ENCODE measurements at regions not wholly inside any gene's neighbourhood (a gene's known extent, or its start where the extent isn't known, plus 50 kb on each side); places are given as distances from the start of the nearest gene placed in this dataset.

- DNase-seq (ENCODE audit: low spot score) = no peak
Measured at GRCh38 chr13:83327091-83327490, 555.2 kb downstream of the SLITRK1 start.

GRCh38 chr13:83325125-83325853 is 557.0 kb downstream of the SLITRK1 start:
- no peak for DNase-seq (ENCODE audit: low spot score)

GRCh38 chr13:83311886-83312577 is 570.2 kb downstream of the SLITRK1 start:
- DNase-seq (ENCODE audit: low spot score) = no peak

- DNase-seq (ENCODE audit: low spot score) = no peak
Measured at GRCh38 chr13:83298617-83299016, 583.7 kb downstream of the SLITRK1 start.

- DNase-seq (ENCODE audit: low spot score) = no peak
Measured at GRCh38 chr13:83297586-83298290, 584.5 kb downstream of the SLITRK1 start.

GRCh38 chr13:83295686-83296085 is 586.6 kb downstream of the SLITRK1 start:
- DNase-seq (ENCODE audit: low spot score) = no peak

GRCh38 chr13:83286737-83287136 is 595.5 kb downstream of the SLITRK1 start:
- no peak for DNase-seq (ENCODE audit: low spot score)

GRCh38 chr13:83281654-83282053 is 600.6 kb downstream of the SLITRK1 start:
- no peak for DNase-seq (ENCODE audit: low spot score)

GRCh38 chr13:83274679-83275078 is 607.6 kb downstream of the SLITRK1 start:
- no peak for DNase-seq (ENCODE audit: low spot score)

- DNase-seq (ENCODE audit: low spot score) = no peak
Measured at GRCh38 chr13:83272652-83273240, 609.5 kb downstream of the SLITRK1 start.

GRCh38 chr13:83272076-83272475 is 610.2 kb downstream of the SLITRK1 start:
- DNase-seq (ENCODE audit: low spot score) = no peak

GRCh38 chr13:83265279-83265678 is 617.0 kb downstream of the SLITRK1 start:
- DNase-seq (ENCODE audit: low spot score) = no peak

- no peak for DNase-seq (ENCODE audit: low spot score)
Measured at GRCh38 chr13:83248751-83249150, 633.5 kb downstream of the SLITRK1 start.

- DNase-seq (ENCODE audit: low spot score) = no peak
Measured at GRCh38 chr13:83232626-83233025, 649.6 kb downstream of the SLITRK1 start.

- no peak for DNase-seq (ENCODE audit: low spot score)
Measured at GRCh38 chr13:83229574-83230305, 652.5 kb downstream of the SLITRK1 start.

- no peak for DNase-seq (ENCODE audit: low spot score)
Measured at GRCh38 chr13:83223546-83223945, 658.7 kb downstream of the SLITRK1 start.

GRCh38 chr13:83221813-83222241 is 660.4 kb downstream of the SLITRK1 start:
- no peak for DNase-seq (ENCODE audit: low spot score)

- DNase-seq (ENCODE audit: low spot score) = no peak
Measured at GRCh38 chr13:83221256-83221655, 661.0 kb downstream of the SLITRK1 start.

GRCh38 chr13:83220241-83220640 is 662.0 kb downstream of the SLITRK1 start:
- no peak for DNase-seq (ENCODE audit: low spot score)

- no peak for DNase-seq (ENCODE audit: low spot score)
Measured at GRCh38 chr13:83219832-83220231, 662.4 kb downstream of the SLITRK1 start.

GRCh38 chr13:83216479-83217245 is 665.6 kb downstream of the SLITRK1 start:
- DNase-seq (ENCODE audit: low spot score) = no peak

All from activated CD4-positive, alpha-beta T cell treated with anti-CD3 and anti-CD28 coated beads, Interleukin-2, Interleukin-4, amounts not matched to agents 100 ng/mL and 50 ng/mL, durations not matched to agents 16 hours and 8 hours (primary cell).